ENCODE measurements at regions not wholly inside any gene's neighbourhood (a gene's known extent, or its start where the extent isn't known, plus 50 kb on each side); places are given as distances from the start of the nearest gene placed in this dataset.

GRCh38 chr6:15739867-15740266 is 77.0 kb upstream of the DTNBP1 start:
- TF ChIP-seq POLR2A (IDR thresholded peaks at IDR 0.05; ENCODE audit: low read length): no peak
- no peak for TF ChIP-seq GATA1 (IDR thresholded peaks at IDR 0.05; ENCODE audit: low read depth, low read length)
